Neural crest cell (in vitro differentiated cells): ENCODE measurements at regions not wholly inside any gene's neighbourhood (a gene's known extent, or its start where the extent isn't known, plus 50 kb on each side); places are given as distances from the start of the nearest gene placed in this dataset.

Experiments used
- DNase-seq: peaks from one replicate; pipeline ENCODE4 v3.0.0; 2021; ENCODE audit warnings: low read depth, mixed read lengths, low spot score
- H3K27ac Mint-ChIP-seq: one replicate; pipeline ENCODE4 v1.8.0; 2021; ENCODE audit warnings: mild to moderate bottlenecking, mixed read lengths; ENCODE audit not compliant: unreplicated experiment
- H3K27me3 Mint-ChIP-seq: 2 replicates; pipeline ENCODE4 v1.8.0; 2021; ENCODE audit warnings: low read depth, mild to moderate bottlenecking, mixed read lengths
- H3K36me3 Mint-ChIP-seq: 2 replicates; pipeline ENCODE4 v1.8.0; 2021; ENCODE audit warnings: low read depth, mild to moderate bottlenecking, mixed read lengths
- H3K4me1 Mint-ChIP-seq: 2 replicates; pipeline ENCODE4 v1.8.0; 2021; ENCODE audit warnings: mixed read lengths
- H3K4me3 Mint-ChIP-seq: one replicate; pipeline ENCODE4 v1.8.0; 2021; ENCODE audit warnings: mild to moderate bottlenecking, mixed read lengths
- H3K9me3 Mint-ChIP-seq: 2 replicates; pipeline ENCODE4 v1.8.0; 2021; ENCODE audit warnings: mixed read lengths
- CTCF ChIP-seq: fragments of 200-600 bp; sonication (generic); conservative IDR thresholded peaks from 2 replicates; pipeline ENCODE4 v1.5.0; 2021; ENCODE audit warnings: antibody characterized with exemption, mild to moderate bottlenecking

GRCh38 chr6:133648581-133648980 is 240.3 kb upstream of the TCF21 start:
- TF ChIP-seq CTCF: no peak
- no peaks in the 10 kb centered on the region for H3K9me3 Mint-ChIP-seq
- no peaks in the 10 kb centered on the region for H3K27me3 Mint-ChIP-seq
- H3K36me3 Mint-ChIP-seq: no peaks in the 10 kb centered on the region
- no peak overlapping the region for H3K4me3 Mint-ChIP-seq
- H3K27ac Mint-ChIP-seq: no peak overlapping the region
- peaks cover 10% of the 10 kb centered on the region for H3K4me1 Mint-ChIP-seq
- DNase-seq: no peak

- Mint-ChIP-seq H3K4me1 (no peaks in the 10 kb centered on the region), H3K9me3 (no peaks in the 10 kb centered on the region), H3K27me3 (no peaks in the 10 kb centered on the region), H3K27ac (no peak overlapping the region), H3K36me3 (no peaks in the 10 kb centered on the region), H3K4me3 (no peak overlapping the region)
- no peak for TF ChIP-seq CTCF
- no peak for DNase-seq
Observed at GRCh38 chr6:133671376-133671775, 217.5 kb upstream of the TCF21 start.

GRCh38 chr6:133673056-133673455 is 215.9 kb upstream of the TCF21 start:
- Mint-ChIP-seq H3K9me3 (peaks cover 2% of the 10 kb centered on the region), H3K4me3 (no peak overlapping the region), H3K27me3 (no peaks in the 10 kb centered on the region), H3K4me1 (no peaks in the 10 kb centered on the region), H3K36me3 (no peaks in the 10 kb centered on the region), H3K27ac (no peak overlapping the region)
- no peak for TF ChIP-seq CTCF
- no peak for DNase-seq

- H3K27ac Mint-ChIP-seq: no peak overlapping the region
- TF ChIP-seq CTCF: no peak
- H3K4me1 Mint-ChIP-seq: no peaks in the 10 kb centered on the region
- H3K4me3 Mint-ChIP-seq: no peak overlapping the region
- no peaks in the 10 kb centered on the region for H3K27me3 Mint-ChIP-seq
- no peak for DNase-seq
- no peaks in the 10 kb centered on the region for H3K36me3 Mint-ChIP-seq
- H3K9me3 Mint-ChIP-seq: peaks cover 2% of the 10 kb centered on the region
Observed at GRCh38 chr6:133674661-133675060, 214.3 kb upstream of the TCF21 start.

- TF ChIP-seq CTCF: no peak
- Mint-ChIP-seq H3K36me3 (no peaks in the 10 kb centered on the region), H3K4me3 (no peak overlapping the region), H3K27ac (no peak overlapping the region), H3K27me3 (no peaks in the 10 kb centered on the region), H3K4me1 (peaks cover 7% of the 10 kb centered on the region), H3K9me3 (peaks cover 2% of the 10 kb centered on the region)
- no peak for DNase-seq
Observed at GRCh38 chr6:133680994-133681393, 207.9 kb upstream of the TCF21 start.

- Mint-ChIP-seq H3K27me3 (no peaks in the 10 kb centered on the region), H3K9me3 (peaks cover 2% of the 10 kb centered on the region), H3K36me3 (no peaks in the 10 kb centered on the region), H3K27ac (no peak overlapping the region), H3K4me1 (peaks cover 7% of the 10 kb centered on the region), H3K4me3 (no peak overlapping the region)
- no peak for DNase-seq
- TF ChIP-seq CTCF: no peak
Observed at GRCh38 chr6:133681891-133682290, 207.0 kb upstream of the TCF21 start.
